Stimulated activated effector memory CD8-positive, alpha-beta T cell treated with anti-CD3 and anti-CD28 coated beads, Interleukin-12 subunit alpha, Interleukin-12 subunit beta, amount 100 ng/mL, for 72 hours (primary cell): ENCODE measurements at regions not wholly inside any gene's neighbourhood (a gene's known extent, or its start where the extent isn't known, plus 50 kb on each side); places are given as distances from the start of the nearest gene placed in this dataset.
A peak's percentile ranks its signal among the peaks of the same experiment; 100 is the strongest.

Source experiments
- ATAC-seq: fragments of 150-1000 bp; cut with Tn5 transposase; 2 replicates; pipeline ENCODE4 v1.10.0; 2021
- DNase-seq, 2 donors: peaks; one replicate each; pipeline ENCODE4 v3.0.0; 2021 to 2022; ENCODE audit warnings: low spot score in 2 of 2
- H3K27ac Mint-ChIP-seq: one replicate; pipeline ENCODE4 v1.8.0; 2022; ENCODE audit warnings: mild to moderate bottlenecking, mixed read lengths
- H3K36me3 Mint-ChIP-seq: one replicate; pipeline ENCODE4 v1.8.0; 2022; ENCODE audit warnings: mild to moderate bottlenecking, mixed read lengths
- H3K4me1 Mint-ChIP-seq: one replicate; pipeline ENCODE4 v1.8.0; 2022; ENCODE audit warnings: mixed read lengths
- H3K4me3 Mint-ChIP-seq: one replicate; pipeline ENCODE4 v1.8.0; 2022; ENCODE audit warnings: mild to moderate bottlenecking, mixed read lengths
- H3K9me3 Mint-ChIP-seq: one replicate; pipeline ENCODE4 v1.8.0; 2022; ENCODE audit warnings: mixed read lengths

DNA sequence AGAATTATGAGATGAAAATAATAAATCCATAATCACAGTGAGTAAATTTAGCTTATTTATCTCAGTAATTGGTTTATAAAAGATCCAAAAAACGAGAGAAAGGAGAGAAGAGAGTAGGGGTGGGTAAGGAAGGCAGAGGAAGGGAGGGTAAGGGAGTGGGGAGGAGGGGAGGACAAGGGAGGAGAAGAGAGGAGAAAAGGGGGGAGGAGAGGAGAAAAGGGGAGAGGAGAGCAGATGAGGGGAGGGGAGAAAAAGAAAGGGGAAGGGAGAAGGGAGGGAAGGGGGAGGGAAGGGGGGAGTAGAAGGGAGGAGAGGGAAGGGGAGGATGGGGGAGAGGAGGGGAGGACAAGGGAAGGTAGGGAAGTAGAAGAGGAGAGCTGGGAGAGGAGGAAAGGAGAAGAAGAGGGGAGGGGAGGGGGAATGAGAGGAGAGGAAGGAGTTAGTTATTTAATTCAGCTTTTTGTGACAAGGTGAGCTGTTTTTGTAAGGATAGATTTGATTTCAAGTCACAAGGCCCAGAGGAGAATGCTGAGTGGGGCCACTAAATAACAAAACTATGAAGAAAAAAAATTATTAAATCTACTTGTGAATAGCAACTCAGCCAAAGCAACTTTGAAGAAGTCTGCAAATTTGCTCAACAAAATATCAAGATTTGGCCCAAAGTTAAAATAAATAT is 454.3 kb downstream of the ARAP2 start:
- no peak for DNase-seq
- no peaks in the 10 kb centered on the region for H3K36me3 Mint-ChIP-seq
- no peak for ATAC-seq
- no peaks in the 10 kb centered on the region for H3K4me1 Mint-ChIP-seq
- no peaks in the 10 kb centered on the region for H3K9me3 Mint-ChIP-seq
- H3K27ac Mint-ChIP-seq, result no peak overlapping the region
- H3K4me3 Mint-ChIP-seq, result no peak overlapping the region

DNA sequence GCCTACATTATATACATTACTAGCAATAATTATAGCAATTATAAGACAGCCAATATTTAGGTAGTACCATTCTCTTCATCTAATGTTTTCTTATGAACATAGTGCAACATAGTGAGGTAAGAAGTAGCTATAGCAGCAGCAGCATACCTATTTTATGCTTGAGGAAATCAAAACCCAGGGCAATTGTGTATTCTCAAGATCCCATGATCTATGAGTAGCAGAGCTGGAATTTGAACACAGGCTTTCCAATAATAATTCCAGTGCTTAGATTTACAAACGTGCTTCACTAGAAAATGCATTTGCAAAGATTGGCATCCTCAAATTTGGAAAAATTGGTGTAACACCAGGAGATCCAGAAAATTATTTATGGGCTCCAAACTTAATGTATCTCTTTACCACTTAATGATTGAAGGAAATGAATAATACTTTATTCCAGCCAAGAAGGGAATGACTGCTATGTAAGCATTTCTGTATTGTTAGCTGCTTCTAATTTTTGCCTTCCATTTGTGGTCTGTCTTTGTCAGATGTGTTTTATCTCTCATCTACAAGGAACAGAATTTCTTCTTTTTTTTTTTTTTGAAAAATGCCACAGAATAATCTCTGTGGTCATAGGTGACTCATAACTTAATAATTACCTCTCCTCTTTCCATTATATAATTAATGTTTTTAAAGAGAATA is 451.1 kb downstream of the ARAP2 start:
- DNase-seq (no peak), ATAC-seq (no peak)
- Mint-ChIP-seq H3K4me3 (no peak overlapping the region), H3K36me3 (no peaks in the 10 kb centered on the region), H3K27ac (no peak overlapping the region), H3K9me3 (peaks cover 4% of the 10 kb centered on the region), H3K4me1 (no peaks in the 10 kb centered on the region)

DNA sequence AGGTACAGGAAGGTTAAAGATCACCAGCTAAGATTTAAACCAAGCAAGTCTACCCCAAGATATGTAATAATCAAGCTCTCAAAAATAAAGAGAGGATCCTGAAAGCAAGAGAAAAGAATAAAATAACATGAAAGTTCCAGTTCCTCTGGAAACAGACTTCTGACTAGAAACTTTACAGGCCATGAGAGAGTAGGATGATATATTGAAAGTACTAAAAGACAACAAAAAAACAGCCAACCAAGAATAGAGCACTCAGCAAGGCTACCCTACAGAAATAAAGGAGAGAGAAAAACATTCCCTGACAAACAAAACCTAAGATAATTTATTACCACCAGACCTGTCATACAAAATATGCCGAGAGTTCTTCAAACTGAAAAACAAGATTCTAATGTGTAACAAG is 450.5 kb downstream of the ARAP2 start:
- H3K36me3 Mint-ChIP-seq, result no peaks in the 10 kb centered on the region
- H3K4me3 Mint-ChIP-seq, result no peak overlapping the region
- H3K4me1 Mint-ChIP-seq, result no peaks in the 10 kb centered on the region
- DNase-seq (no peak), ATAC-seq (no peak)
- H3K27ac Mint-ChIP-seq, result no peak overlapping the region
- peaks cover 4% of the 10 kb centered on the region for H3K9me3 Mint-ChIP-seq

DNA sequence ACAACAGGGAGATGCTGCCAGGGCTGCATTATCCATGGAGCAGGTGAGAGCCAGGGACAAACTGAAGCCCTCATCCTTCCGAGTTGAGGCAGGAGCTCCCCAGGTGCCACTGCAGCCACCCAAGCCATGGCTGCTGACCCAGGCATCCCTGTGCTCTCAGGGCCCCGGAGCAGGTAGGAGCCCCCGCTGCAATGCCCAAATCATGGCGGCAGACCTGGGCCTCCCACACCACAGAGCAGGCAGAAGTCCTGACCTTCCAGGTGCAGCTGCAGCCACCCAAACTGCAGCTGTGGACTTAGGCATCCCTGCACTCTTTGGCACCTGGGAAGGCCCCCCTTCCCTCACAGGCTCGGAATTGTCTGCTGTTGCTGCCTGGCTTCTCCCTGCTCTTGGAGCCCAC is 443.6 kb downstream of the ARAP2 start:
- Mint-ChIP-seq H3K27ac (no peak overlapping the region), H3K4me3 (no peak overlapping the region), H3K4me1 (peaks cover 7% of the 10 kb centered on the region), H3K9me3 (no peaks in the 10 kb centered on the region), H3K36me3 (no peaks in the 10 kb centered on the region)
- DNase-seq, result no peak
- peak; percentile 19 for ATAC-seq

DNA sequence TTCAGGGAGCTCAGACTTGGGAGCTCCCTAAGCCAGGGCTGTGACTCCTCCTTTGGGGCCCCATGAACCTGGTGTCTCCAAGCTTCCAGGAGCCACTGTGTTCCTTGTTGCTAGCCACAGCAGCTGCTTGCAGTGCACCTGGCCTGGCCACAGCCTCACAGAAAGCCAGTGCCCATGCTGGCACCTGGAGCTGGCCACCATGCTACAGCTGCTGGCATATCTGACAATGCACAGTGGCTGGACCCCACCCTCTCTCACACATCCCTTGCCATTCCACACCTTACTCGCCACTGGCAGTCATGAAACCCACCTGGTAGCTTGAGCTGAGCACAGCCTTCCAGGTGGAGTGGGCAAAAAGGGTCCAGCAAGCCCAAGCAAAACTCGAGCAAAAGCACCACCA is 441.7 kb downstream of the ARAP2 start:
- DNase-seq, result no peak

DNA sequence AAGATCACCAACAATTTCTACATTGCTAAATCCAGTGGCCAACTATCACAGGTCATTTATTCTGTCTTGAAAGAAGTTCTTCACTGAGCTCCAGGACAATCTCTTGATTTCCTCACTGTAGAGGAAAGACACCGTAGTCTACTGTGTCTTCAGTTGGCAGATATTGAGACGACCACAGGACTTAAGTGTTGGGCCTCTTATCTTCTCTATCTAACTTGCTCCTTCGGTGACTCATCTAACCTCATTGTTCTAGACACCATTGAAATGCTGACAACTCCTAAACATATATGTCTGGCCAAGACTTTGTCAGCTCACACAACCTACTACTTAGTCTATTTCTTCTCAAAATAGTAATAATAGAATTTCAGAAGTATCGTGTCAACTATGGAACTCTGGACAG is 425.8 kb downstream of the ARAP2 start:
- no peaks in the 10 kb centered on the region for H3K9me3 Mint-ChIP-seq
- no peaks in the 10 kb centered on the region for H3K4me1 Mint-ChIP-seq
- no peak overlapping the region for H3K27ac Mint-ChIP-seq
- DNase-seq (no peak), ATAC-seq (peak; percentile 73)
- H3K4me3 Mint-ChIP-seq, result no peak overlapping the region
- H3K36me3 Mint-ChIP-seq, result no peaks in the 10 kb centered on the region

More for the DNA sequence above, 441.7 kb downstream of the ARAP2 start:
- H3K27ac Mint-ChIP-seq, result no peak overlapping the region
- peaks cover 7% of the 10 kb centered on the region for H3K4me1 Mint-ChIP-seq
- ATAC-seq, result peak; percentile 21
- H3K9me3 Mint-ChIP-seq, result no peaks in the 10 kb centered on the region
- no peak overlapping the region for H3K4me3 Mint-ChIP-seq
- no peaks in the 10 kb centered on the region for H3K36me3 Mint-ChIP-seq

DNA sequence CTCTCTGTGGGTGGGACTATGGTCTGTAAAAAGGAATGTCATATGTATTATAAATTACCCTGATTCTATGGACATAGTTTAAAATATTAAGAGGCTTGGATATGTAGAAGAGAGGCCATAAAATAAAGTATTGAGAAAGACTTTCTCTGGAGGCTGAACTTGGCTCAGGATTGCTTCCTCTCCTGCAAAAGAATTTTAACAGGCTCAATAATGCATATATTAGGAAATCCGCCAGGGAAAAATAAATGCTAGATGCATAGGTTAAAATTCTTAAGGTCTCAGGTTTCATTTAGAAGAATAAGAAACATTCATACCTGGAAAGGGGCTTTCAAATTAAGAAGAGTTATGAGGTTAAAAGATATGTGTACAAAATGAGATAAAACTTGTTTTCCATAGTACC is 424.3 kb downstream of the ARAP2 start:
- Mint-ChIP-seq H3K36me3 (no peaks in the 10 kb centered on the region), H3K27ac (no peak overlapping the region), H3K4me3 (no peak overlapping the region), H3K4me1 (no peaks in the 10 kb centered on the region), H3K9me3 (no peaks in the 10 kb centered on the region)
- DNase-seq (no peak), ATAC-seq (no peak)

DNA sequence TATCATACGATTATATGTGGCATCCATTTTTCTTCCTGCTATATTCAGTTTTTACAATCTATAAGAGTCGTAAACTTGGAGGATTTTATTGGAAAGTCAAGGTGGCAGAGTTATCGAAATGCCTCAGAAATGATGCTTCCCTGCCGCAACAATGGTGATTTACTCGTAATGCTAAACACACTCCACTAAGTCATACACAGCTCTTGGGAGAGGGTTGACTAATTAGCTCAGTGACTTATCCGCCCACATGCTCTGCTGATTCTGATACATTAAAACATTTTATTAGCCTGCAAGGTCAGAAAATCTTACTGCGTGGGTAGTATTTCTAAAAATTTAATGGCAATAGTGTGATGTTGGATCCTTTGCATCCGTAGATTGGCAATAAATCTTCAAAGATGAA is 420.1 kb downstream of the ARAP2 start:
- Mint-ChIP-seq H3K36me3 (no peaks in the 10 kb centered on the region), H3K27ac (no peak overlapping the region), H3K4me3 (no peak overlapping the region), H3K9me3 (no peaks in the 10 kb centered on the region), H3K4me1 (no peaks in the 10 kb centered on the region)
- ATAC-seq (no peak), DNase-seq (no peak)

DNA sequence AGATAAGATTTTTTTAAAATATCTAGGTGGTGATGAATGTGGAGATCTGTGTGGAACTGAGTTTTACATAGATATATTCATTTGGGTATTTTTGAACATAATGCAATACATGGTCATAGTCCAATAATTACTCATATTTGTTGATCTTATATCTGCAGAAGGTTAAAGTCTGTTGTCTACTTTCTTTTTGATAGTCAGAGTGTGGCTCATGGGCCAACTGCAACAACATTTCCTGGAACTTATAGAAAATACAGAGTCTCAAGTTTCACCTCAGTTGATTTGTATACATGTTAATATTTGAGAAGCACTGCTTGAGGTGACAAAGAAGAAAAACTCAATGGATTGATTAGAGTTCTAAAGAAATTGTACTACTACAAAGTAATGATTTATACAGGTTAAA is 408.4 kb downstream of the ARAP2 start:
- H3K4me1 Mint-ChIP-seq, result no peaks in the 10 kb centered on the region
- H3K4me3 Mint-ChIP-seq, result no peak overlapping the region
- peak; percentile 31 for ATAC-seq
- no peak overlapping the region for H3K27ac Mint-ChIP-seq
- no peaks in the 10 kb centered on the region for H3K36me3 Mint-ChIP-seq
- DNase-seq, result no peak
- no peaks in the 10 kb centered on the region for H3K9me3 Mint-ChIP-seq

DNA sequence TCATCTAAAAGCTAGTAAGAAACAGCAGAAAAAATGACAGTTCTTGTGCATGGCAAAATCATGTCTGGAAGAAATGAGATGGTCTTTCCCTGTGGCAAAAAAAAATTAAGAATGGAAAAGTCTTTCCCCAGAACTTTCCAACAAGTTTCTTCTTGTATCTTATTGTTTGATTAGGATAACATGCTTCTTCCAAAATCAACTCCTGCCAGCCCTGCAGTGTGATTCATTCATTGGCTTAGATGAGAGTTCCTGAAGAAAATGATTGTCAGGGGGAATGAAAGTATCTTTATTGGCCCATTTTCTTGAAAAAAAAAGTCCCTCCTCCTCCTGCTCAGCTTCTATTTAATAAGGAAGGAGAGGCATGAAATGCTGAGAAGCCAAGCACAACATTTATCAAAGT is 407.7 kb downstream of the ARAP2 start:
- H3K4me1 Mint-ChIP-seq, result no peaks in the 10 kb centered on the region
- DNase-seq (no peak), ATAC-seq (no peak)
- no peaks in the 10 kb centered on the region for H3K36me3 Mint-ChIP-seq
- H3K4me3 Mint-ChIP-seq, result no peak overlapping the region
- no peaks in the 10 kb centered on the region for H3K9me3 Mint-ChIP-seq
- no peak overlapping the region for H3K27ac Mint-ChIP-seq

DNA sequence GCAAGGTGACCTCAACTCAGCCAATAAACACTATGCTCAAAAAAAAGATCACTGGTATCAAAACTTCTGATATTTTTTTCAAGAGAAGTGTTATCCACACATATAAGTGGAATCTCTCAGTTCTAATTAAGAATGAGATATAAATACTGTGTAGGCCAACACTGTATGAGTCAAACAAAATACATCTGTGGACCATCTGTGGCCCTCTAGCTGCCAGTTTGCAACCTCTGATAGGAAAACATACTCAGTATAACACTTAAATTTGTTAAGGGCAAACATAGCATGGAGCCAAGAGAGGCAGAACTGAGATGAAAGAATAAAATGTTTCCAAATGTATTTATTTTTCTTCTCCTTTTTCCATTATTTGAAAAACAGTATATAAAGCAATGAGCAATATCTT is 377.3 kb downstream of the ARAP2 start:
- Mint-ChIP-seq H3K4me3 (no peak overlapping the region), H3K36me3 (no peaks in the 10 kb centered on the region)

DNA sequence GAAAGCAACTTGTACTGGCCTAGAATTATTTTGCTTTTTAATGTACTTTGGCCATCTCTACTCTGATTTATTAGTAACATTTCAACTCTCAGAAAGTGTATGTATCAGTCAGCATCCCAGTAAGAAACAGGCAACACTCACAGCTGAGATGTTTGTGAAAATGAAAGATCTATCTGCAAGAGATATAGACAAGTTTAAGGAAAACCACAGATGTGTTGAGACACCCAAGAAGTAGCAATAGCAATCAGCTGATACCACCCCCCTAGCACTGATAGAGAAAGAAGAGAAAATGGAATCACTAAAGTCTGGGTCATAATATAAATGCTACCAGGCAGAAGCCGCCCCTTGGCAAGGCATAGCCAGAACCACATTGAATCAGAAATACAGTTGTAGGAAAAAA is 372.0 kb downstream of the ARAP2 start:
- Mint-ChIP-seq H3K4me1 (no peaks in the 10 kb centered on the region), H3K4me3 (no peak overlapping the region), H3K9me3 (no peaks in the 10 kb centered on the region), H3K36me3 (no peaks in the 10 kb centered on the region), H3K27ac (no peak overlapping the region)
- DNase-seq (no peak), ATAC-seq (no peak)

More for the DNA sequence above, 377.3 kb downstream of the ARAP2 start:
- DNase-seq, result no peak
- ATAC-seq, result no peak
- H3K9me3 Mint-ChIP-seq, result no peaks in the 10 kb centered on the region
- H3K27ac Mint-ChIP-seq, result no peak overlapping the region
- H3K4me1 Mint-ChIP-seq, result no peaks in the 10 kb centered on the region

DNA sequence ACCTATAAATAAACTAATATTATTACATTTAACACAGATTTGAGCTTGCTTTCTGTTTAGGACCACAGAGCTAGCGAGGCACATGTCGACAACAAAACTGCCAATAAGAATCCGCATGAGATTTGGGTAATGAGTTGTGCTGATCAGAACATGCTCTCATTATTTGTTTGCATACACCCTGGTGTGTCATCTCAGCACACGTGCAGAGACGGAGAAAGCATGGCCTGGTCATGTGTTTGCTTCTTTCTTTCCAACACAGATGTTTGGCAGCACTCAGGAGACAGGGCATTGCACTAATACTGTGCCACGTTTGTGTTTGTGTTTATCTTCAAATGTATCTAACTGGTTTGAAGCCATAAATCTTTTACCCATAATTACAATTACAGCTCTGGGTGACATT is 364.8 kb downstream of the ARAP2 start:
- Mint-ChIP-seq H3K27ac (no peak overlapping the region), H3K9me3 (no peaks in the 10 kb centered on the region), H3K36me3 (no peaks in the 10 kb centered on the region), H3K4me1 (no peaks in the 10 kb centered on the region), H3K4me3 (no peak overlapping the region)
- DNase-seq (no peak), ATAC-seq (no peak)

DNA sequence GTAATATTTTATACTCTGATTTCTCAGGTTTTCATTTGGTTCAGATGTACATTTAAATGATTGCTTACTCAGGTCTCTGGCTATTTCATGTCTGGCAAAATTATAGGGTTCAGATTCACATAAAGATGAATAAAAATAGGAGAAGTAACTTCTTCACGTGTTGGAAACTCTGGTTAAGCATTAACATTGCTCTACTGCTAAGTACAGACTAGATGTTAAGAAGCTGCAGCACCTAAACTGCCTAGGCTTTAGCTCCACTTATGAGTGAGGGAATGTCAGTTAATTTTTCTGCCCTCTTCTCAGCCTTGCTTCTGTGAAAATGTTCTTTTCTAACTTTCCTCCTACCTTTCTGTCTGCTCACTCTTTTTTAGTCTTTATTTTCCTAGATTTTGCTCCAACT is 361.2 kb downstream of the ARAP2 start:
- Mint-ChIP-seq H3K9me3 (no peaks in the 10 kb centered on the region), H3K36me3 (no peaks in the 10 kb centered on the region), H3K27ac (no peak overlapping the region), H3K4me3 (no peak overlapping the region), H3K4me1 (no peaks in the 10 kb centered on the region)
- DNase-seq, result no peak
- no peak for ATAC-seq

DNA sequence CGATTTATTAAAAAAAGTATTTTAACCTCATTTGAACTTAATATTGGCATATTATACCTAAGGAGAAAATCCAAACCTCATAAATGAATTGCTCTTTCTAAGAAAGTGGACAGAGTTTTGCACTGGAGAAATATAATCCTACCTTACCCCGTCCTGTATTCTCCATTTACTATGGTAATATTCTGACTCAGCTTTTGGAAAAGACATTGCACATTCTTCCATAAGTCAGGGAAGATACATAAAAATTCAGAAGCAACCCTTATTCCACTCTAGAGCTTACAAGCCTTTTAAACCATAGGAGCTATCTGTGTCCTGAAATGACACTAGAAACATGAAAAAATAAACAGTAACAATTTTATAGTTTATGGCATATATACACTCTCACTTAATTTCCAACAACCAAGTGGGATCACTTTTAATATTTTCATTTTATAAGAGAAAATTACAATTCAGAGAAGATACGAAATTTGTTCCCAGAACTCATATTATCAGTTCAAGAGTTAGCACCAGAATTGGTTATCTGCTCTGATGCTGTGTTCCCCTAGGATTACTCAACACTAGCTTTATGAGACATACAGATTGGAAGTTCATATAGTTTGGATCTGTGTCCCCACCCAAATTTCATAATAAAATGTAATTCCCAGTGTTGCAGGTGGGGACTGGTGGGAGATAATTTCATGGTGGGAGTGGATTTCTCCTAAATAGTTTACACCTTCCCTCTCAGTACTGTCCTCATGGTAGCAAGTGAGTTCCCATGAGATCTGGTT is 359.4 kb downstream of the ARAP2 start:
- Mint-ChIP-seq H3K4me3 (no peak overlapping the region), H3K9me3 (no peaks in the 10 kb centered on the region), H3K27ac (no peak overlapping the region), H3K36me3 (no peaks in the 10 kb centered on the region), H3K4me1 (no peaks in the 10 kb centered on the region)
- DNase-seq (no peak), ATAC-seq (no peak)

DNA sequence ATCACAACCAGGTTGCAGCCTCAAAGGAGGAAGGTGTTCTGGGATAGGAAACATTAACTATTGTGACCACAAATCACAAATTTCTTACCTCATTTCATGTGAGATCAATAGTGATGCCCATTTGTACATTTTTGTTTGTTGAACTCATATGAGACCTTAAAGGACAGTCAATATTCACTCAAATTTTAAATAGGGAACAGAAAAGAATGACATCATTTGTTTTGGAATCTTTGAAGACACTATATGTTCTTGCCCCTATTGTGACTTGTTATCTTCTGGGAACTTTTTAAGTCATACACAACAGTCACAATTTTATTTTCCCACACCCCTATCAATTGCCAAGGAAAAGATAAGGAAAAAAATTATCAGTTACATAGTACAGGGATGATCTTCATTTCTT is 346.5 kb downstream of the ARAP2 start:
- no peak for DNase-seq
- Mint-ChIP-seq H3K36me3 (no peaks in the 10 kb centered on the region), H3K4me1 (no peaks in the 10 kb centered on the region), H3K27ac (no peak overlapping the region), H3K9me3 (no peaks in the 10 kb centered on the region), H3K4me3 (no peak overlapping the region)
- no peak for ATAC-seq
